ENCODE measurements at regions not wholly inside any gene's neighbourhood (a gene's known extent, or its start where the extent isn't known, plus 50 kb on each side); places are given as distances from the start of the nearest gene placed in this dataset.

DNA sequence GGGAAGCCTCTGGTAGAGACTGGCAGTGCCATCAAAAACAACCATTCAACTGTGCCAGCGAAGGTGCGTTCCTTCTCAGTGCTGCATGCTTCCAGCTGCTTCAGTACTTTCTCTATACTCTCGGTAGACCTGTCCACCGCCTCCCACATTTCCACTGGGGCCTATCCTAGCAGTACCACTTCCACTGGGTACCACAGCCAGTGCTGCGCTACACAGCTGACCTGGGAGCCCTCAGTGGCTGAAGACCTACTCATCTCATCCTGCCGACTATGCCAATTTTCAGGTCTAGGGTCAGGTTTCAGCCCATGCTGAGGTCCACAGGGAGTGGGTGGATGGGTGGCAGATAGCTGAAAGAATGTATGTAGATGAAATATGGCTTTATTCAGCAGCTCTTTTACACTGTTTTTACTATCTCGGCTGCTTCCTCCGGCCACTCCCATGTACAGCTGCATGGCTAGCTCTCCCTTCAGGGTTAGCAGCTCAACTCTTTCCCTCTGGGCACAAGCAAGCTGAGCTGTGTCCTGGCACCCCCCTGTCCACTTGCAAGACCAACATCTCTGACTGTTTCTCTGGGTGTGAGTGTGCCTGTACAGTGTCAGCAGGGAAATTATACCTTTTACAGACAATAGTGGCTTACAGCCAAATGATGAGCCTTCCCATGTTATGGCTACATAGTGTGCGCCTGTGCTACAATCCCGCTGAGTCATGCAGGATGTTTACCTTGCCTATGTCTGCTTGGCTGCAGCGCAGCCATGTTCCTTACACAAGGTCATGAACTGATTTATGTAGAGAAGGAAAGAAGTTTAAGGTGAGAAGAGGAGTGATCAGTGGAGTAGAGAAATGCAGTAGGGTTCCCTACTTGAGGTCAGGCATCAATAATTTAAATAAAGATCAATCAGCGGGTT is 125.7 kb upstream of the DDHD1 start:
- Histone ChIP-seq H4K20me1 (ENCODE audit: insufficient read depth, low read length) (no peaks in the 10 kb centered on the region), H2AFZ (ENCODE audit: insufficient read depth, low read depth, low read length, poor library complexity, severe bottlenecking) (no peak overlapping the region), H3K36me3 (replicated peaks in 1 of 2; ENCODE audit: control insufficient read depth in 1 of 2, insufficient read depth in 2 of 2, low read length in 2 of 2) (no peaks in the 10 kb centered on the region), H3K27ac (ENCODE audit: low read depth in 1 of 2, low read length in 2 of 2) (no peak overlapping the region), H3K9me3 (replicated peaks in 1 of 2; ENCODE audit: control insufficient read depth in 1 of 2, insufficient read depth in 1 of 2, low read length in 2 of 2) (peaks cover 0 to 34% of the 10 kb centered on the region in 2 donors), H3K79me2 (ENCODE audit: insufficient read depth, low read length) (no peaks in the 10 kb centered on the region), H3K9ac (ENCODE audit: insufficient read depth, low read length, poor library complexity, severe bottlenecking) (no peak overlapping the region), H3K4me2 (replicated peaks; ENCODE audit: extremely low read depth, low read length, poor library complexity, severe bottlenecking) (no peak overlapping the region), H3K27me3 (ENCODE audit: control insufficient read depth in 2 of 2, insufficient read depth in 2 of 2, low read length in 2 of 2) (no peaks in the 10 kb centered on the region), H3K4me3 (replicated peaks in 1 of 3; ENCODE audit: low read depth in 2 of 3, low read length in 3 of 3) (no peak overlapping the region), H3K4me1 (ENCODE audit: control insufficient read depth in 1 of 2, insufficient read depth in 2 of 2, low read length in 2 of 2) (no peaks in the 10 kb centered on the region)
- Mint-ChIP-seq H3K27ac (no peak overlapping the region), H3K4me1 (no peaks in the 10 kb centered on the region), H3K36me3 (no peaks in the 10 kb centered on the region), H3K27me3 (ENCODE audit: low read depth in 3 of 3) (peaks cover 0 to 4% (median 1%) of the 10 kb centered on the region in 3 donors), H3K4me3 (no peak overlapping the region), H3K9me3 (peaks cover 3 to 25% (median 17%) of the 10 kb centered on the region in 7 donors)
- intact Hi-C loops (cut with micrococcal nuclease): no loop called here
- TF ChIP-seq, protein P1, sequence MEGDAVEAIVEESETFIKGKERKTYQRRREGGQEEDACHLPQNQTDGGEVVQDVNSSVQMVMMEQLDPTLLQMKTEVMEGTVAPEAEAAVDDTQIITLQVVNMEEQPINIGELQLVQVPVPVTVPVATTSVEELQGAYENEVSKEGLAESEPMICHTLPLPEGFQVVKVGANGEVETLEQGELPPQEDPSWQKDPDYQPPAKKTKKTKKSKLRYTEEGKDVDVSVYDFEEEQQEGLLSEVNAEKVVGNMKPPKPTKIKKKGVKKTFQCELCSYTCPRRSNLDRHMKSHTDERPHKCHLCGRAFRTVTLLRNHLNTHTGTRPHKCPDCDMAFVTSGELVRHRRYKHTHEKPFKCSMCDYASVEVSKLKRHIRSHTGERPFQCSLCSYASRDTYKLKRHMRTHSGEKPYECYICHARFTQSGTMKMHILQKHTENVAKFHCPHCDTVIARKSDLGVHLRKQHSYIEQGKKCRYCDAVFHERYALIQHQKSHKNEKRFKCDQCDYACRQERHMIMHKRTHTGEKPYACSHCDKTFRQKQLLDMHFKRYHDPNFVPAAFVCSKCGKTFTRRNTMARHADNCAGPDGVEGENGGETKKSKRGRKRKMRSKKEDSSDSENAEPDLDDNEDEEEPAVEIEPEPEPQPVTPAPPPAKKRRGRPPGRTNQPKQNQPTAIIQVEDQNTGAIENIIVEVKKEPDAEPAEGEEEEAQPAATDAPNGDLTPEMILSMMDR (IDR thresholded peaks at IDR 0.05): no peak
- 91% methylated on average over 6 of the region's 12 CpGs for WGBS (ENCODE audit: insufficient coverage)
- no peak for DNase-seq

DNA sequence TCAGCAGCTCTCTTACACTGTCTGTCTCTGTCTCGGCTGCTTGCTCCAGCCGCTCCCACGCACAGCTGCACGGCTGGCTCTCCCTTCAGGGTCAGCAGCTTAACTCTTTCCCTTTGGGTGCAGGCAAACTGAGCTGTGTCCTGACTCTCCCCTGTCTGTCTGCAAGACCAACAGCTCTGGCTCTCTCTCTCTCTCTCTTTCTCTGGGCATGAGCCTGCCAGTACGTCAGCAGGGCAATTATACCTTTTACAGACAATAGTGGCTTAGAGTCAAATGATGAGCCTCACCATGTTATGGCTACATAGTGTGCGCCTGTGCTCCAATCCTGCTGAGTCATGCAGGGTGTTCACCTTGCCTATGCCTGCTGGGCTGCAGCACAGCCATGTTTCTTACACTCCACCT is 120.5 kb upstream of the DDHD1 start:
- no peak overlapping the region for H2AFZ ChIP-seq (ENCODE audit: insufficient read depth, low read depth, low read length, poor library complexity, severe bottlenecking)
- Mint-ChIP-seq H3K9me3 (peaks cover 1 to 13% (median 10%) of the 10 kb centered on the region in 7 donors), H3K4me3 (no peak overlapping the region), H3K27ac (no peak overlapping the region), H3K36me3 (no peaks in the 10 kb centered on the region), H3K4me1 (no peaks in the 10 kb centered on the region), H3K27me3 (ENCODE audit: low read depth in 3 of 3) (peaks cover 0 to 1% (median 0%) of the 10 kb centered on the region in 3 donors)
- H3K9me3 ChIP-seq (replicated peaks in 1 of 2; ENCODE audit: control insufficient read depth in 1 of 2, insufficient read depth in 1 of 2, low read length in 2 of 2): peaks cover 0 to 18% of the 10 kb centered on the region in 2 donors
- H3K27ac ChIP-seq (ENCODE audit: low read depth in 1 of 2, low read length in 2 of 2): no peak overlapping the region
- H4K20me1 ChIP-seq (ENCODE audit: insufficient read depth, low read length): no peaks in the 10 kb centered on the region
- TF ChIP-seq, protein P1 (IDR thresholded peaks at IDR 0.05): no peak
- no peaks in the 10 kb centered on the region for H3K36me3 ChIP-seq (replicated peaks in 1 of 2; ENCODE audit: control insufficient read depth in 1 of 2, insufficient read depth in 2 of 2, low read length in 2 of 2)
- H3K4me3 ChIP-seq (replicated peaks in 1 of 3; ENCODE audit: low read depth in 2 of 3, low read length in 3 of 3): no peak overlapping the region
- DNase-seq: no peak
- WGBS (ENCODE audit: insufficient coverage): 100% methylated on average over 4 of the region's 6 CpGs
- no peaks in the 10 kb centered on the region for H3K27me3 ChIP-seq (ENCODE audit: control insufficient read depth in 2 of 2, insufficient read depth in 2 of 2, low read length in 2 of 2)
- H3K9ac ChIP-seq (ENCODE audit: insufficient read depth, low read length, poor library complexity, severe bottlenecking): no peak overlapping the region
- intact Hi-C loops (cut with micrococcal nuclease): no loop called here
- H3K4me2 ChIP-seq (replicated peaks; ENCODE audit: extremely low read depth, low read length, poor library complexity, severe bottlenecking): no peak overlapping the region
- no peaks in the 10 kb centered on the region for H3K4me1 ChIP-seq (ENCODE audit: control insufficient read depth in 1 of 2, insufficient read depth in 2 of 2, low read length in 2 of 2)
- H3K79me2 ChIP-seq (ENCODE audit: insufficient read depth, low read length): no peaks in the 10 kb centered on the region

Data from CD14-positive monocyte (primary cell).